SK-N-SH (cell line): ENCODE measurements at regions not wholly inside any gene's neighbourhood (a gene's known extent, or its start where the extent isn't known, plus 50 kb on each side); places are given as distances from the start of the nearest gene placed in this dataset.

Experiments
- CTCF ChIA-PET: fragments of 300-600, 350-600 bp; formaldehyde crosslinking; extraction: SDS; loops from one replicate; lab custom pipeline; 2021; lab: Yijun Ruan, JAX
- POLR2A ChIA-PET: fragments of 350-600 bp; sonication (Branson Sonifier 250); formaldehyde crosslinking; extraction: SDS; loops from one replicate; lab custom pipeline; 2020; ENCODE audit warnings: antibody characterized with exemption, inconsistent platforms; lab: Yijun Ruan, JAX
- DNase-seq: peaks from one replicate; pipeline ENCODE4 v3.0.0; 2012
- H2AFZ ChIP-seq: fragments of 200-600 bp; sonication (generic); 2 replicates; pipeline ENCODE4 v1.8.1; 2016; ENCODE audit warnings: antibody characterized with exemption, mild to moderate bottlenecking, low read depth
- H3F3A ChIP-seq: fragments of 200-600 bp; sonication (generic); replicated peaks from 2 replicates; pipeline ENCODE3; 2016; ENCODE audit warnings: antibody characterized with exemption, mild to moderate bottlenecking; ENCODE audit not compliant: insufficient read depth
- H3K27ac ChIP-seq, 2 experiments: fragments of 200-500 bp in 1 of 2; fragments of 200-600 bp in 1 of 2; sonication (Bioruptor generic) in 1 of 2; sonication (generic), shearing (Covaris generic) in 1 of 2; 2 replicates each; pipeline versions ENCODE4 v1.5.1 to v1.6.1; 2014 to 2016; ENCODE audit warnings: low read depth in 2 of 2, inconsistent platforms in 1 of 2, low read length in 1 of 2, mild to moderate bottlenecking in 1 of 2, mixed read lengths in 1 of 2
- H3K27me3 ChIP-seq: fragments of 200-600 bp; sonication (generic), shearing (Covaris generic); 2 replicates; pipeline ENCODE4 v1.6.1; 2016; ENCODE audit warnings: mixed run types; ENCODE audit not compliant: insufficient read depth
- H3K36me3 ChIP-seq, 2 experiments: fragments of 200-500 bp in 1 of 2; fragments of 200-600 bp in 1 of 2; sonication (Bioruptor generic) in 1 of 2; sonication (generic) in 1 of 2; replicated peaks in 1 of 2; 2 replicates each; pipeline versions ENCODE3 to v1.5.1; 2014 to 2016; ENCODE audit warnings: low read length in 1 of 2, mild to moderate bottlenecking in 1 of 2; ENCODE audit not compliant: insufficient read depth in 2 of 2, control insufficient read depth in 1 of 2
- H3K4me1 ChIP-seq, 2 experiments: fragments of 200-500 bp in 1 of 2; fragments of 200-600 bp in 1 of 2; sonication (Bioruptor generic) in 1 of 2; sonication (generic), shearing (Covaris generic) in 1 of 2; 2 replicates each; pipeline versions ENCODE4 v1.5.1 to v1.6.1; 2014 to 2016; ENCODE audit warnings: low read depth in 1 of 2, low read length in 1 of 2, mixed run types in 1 of 2; ENCODE audit not compliant: insufficient read depth in 2 of 2, control insufficient read depth in 1 of 2
- H3K4me2 ChIP-seq: fragments of 200-600 bp; sonication (generic), shearing (Covaris generic); 2 replicates; pipeline ENCODE4 v1.6.1; 2017; ENCODE audit warnings: mixed run types
- H3K4me3 ChIP-seq, 2 experiments: fragments of 200-500 bp in 1 of 2; fragments of 200-600 bp in 1 of 2; sonication (Bioruptor generic) in 1 of 2; sonication (generic), shearing (Covaris generic) in 1 of 2; 2 replicates each; pipeline versions ENCODE4 v1.5.1 to v1.8.1; 2014 to 2016; ENCODE audit warnings: low read depth in 2 of 2, inconsistent platforms in 1 of 2, low read length in 1 of 2, mild to moderate bottlenecking in 1 of 2, mixed read lengths in 1 of 2, moderate library complexity in 1 of 2
- H3K79me2 ChIP-seq: fragments of 200-600 bp; sonication (generic); 2 replicates; pipeline ENCODE4 v1.8.1; 2017; ENCODE audit warnings: mild to moderate bottlenecking; ENCODE audit not compliant: insufficient read depth
- H3K9ac ChIP-seq: fragments of 200-600 bp; sonication (generic); 2 replicates; pipeline ENCODE4 v1.6.1; 2017; ENCODE audit warnings: mixed run types
- H3K9me2 ChIP-seq: fragments of 200-600 bp; sonication (generic); 2 replicates; pipeline ENCODE4 v1.6.1; 2017; ENCODE audit warnings: mixed run types
- H3K9me3 ChIP-seq: fragments of 200-600 bp; sonication (generic); 2 replicates; pipeline ENCODE4 v1.6.1; 2017; ENCODE audit warnings: mixed run types, mild to moderate bottlenecking, moderate library complexity
- H4K20me1 ChIP-seq: fragments of 200-600 bp; sonication (generic); 2 replicates; pipeline ENCODE4 v1.6.1; 2017; ENCODE audit warnings: mild to moderate bottlenecking, mixed run types; ENCODE audit not compliant: insufficient read depth
- FOXJ3 ChIP-seq: sonication (generic); formaldehyde crosslinking; IDR thresholded peaks from 2 replicates; pipeline ENCODE4 v1.5.1; 2020; ENCODE audit warnings: mild to moderate bottlenecking, missing genetic modification reagents
- NRF1 ChIP-seq: IDR thresholded peaks from 2 replicates; pipeline ENCODE4 v1.6.1; 2012; ENCODE audit warnings: low read depth, mild to moderate bottlenecking, low read length
- RAD21 ChIP-seq: IDR thresholded peaks from 2 replicates; pipeline ENCODE4 v1.6.1; 2012; ENCODE audit warnings: mild to moderate bottlenecking, low read length
- RFX5 ChIP-seq: IDR thresholded peaks from 2 replicates; pipeline ENCODE4 v1.6.1; 2012; ENCODE audit warnings: mild to moderate bottlenecking, improper control_type of control experiment, low read length
- SMC3 ChIP-seq: IDR thresholded peaks from 2 replicates; pipeline ENCODE4 v1.6.1; 2012; ENCODE audit warnings: low read depth, low read length, improper control_type of control experiment
- WGBS: methylation state at CpG from one replicate; pipeline ENCODE4 v1.1.6; 2017; ENCODE audit warnings: low lambda C conversion rate; 5-methylcytosine and 5-hydroxymethylcytosine counted together
- TF ChIP-seq, protein P1 (sequence below): IDR thresholded peaks from 2 replicates; pipeline ENCODE4 v1.6.1; 2012; ENCODE audit warnings: mild to moderate bottlenecking, low read depth, low read length, moderate library complexity
- TF ChIP-seq, protein P2 (sequence below): fragments of 200-600 bp; sonication (generic); IDR thresholded peaks from 2 replicates; pipeline ENCODE4 v1.6.1; 2017; ENCODE audit warnings: antibody characterized with exemption, mild to moderate bottlenecking, moderate library complexity

DNA sequence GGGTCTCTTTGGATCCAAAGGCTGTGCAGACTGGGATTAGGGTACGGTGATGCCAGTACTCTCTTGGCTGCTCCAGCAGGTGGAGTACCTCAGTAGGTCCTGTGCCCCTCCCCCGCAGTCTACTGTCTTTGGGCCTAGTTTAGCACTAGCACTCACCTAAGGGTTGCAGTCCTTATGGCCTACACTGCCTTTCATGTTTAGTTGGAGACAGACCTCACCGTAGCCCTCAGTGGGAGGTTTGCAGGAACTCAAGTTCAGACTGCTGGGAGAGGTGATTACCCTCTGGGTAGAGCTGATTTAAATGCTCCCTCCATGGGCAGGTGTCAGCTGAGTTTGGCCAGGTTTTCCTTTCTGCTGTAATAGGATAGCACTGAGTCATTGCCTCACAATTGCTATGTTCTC, 210.8 kb upstream of the TMEM196 start:
- no peak overlapping the region for H3K4me3 ChIP-seq
- H3K9ac ChIP-seq, result no peak overlapping the region
- no peak for DNase-seq
- no peaks in the 10 kb centered on the region for H3K9me2 ChIP-seq
- no peaks in the 10 kb centered on the region for H3K9me3 ChIP-seq
- no peak overlapping the region for H2AFZ ChIP-seq
- no peaks in the 10 kb centered on the region for H4K20me1 ChIP-seq
- TF ChIP-seq SMC3 (0 out of 2 replicates have a peak, but pooled peaks have one; percentile 3), NRF1 (no peak)
- TF ChIP-seq, protein P1, sequence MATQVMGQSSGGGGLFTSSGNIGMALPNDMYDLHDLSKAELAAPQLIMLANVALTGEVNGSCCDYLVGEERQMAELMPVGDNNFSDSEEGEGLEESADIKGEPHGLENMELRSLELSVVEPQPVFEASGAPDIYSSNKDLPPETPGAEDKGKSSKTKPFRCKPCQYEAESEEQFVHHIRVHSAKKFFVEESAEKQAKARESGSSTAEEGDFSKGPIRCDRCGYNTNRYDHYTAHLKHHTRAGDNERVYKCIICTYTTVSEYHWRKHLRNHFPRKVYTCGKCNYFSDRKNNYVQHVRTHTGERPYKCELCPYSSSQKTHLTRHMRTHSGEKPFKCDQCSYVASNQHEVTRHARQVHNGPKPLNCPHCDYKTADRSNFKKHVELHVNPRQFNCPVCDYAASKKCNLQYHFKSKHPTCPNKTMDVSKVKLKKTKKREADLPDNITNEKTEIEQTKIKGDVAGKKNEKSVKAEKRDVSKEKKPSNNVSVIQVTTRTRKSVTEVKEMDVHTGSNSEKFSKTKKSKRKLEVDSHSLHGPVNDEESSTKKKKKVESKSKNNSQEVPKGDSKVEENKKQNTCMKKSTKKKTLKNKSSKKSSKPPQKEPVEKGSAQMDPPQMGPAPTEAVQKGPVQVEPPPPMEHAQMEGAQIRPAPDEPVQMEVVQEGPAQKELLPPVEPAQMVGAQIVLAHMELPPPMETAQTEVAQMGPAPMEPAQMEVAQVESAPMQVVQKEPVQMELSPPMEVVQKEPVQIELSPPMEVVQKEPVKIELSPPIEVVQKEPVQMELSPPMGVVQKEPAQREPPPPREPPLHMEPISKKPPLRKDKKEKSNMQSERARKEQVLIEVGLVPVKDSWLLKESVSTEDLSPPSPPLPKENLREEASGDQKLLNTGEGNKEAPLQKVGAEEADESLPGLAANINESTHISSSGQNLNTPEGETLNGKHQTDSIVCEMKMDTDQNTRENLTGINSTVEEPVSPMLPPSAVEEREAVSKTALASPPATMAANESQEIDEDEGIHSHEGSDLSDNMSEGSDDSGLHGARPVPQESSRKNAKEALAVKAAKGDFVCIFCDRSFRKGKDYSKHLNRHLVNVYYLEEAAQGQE, result no peak
- no peaks in the 10 kb centered on the region for H3K4me1 ChIP-seq
- H3K79me2 ChIP-seq, result no peaks in the 10 kb centered on the region
- ChIA-PET POLR2A (no interaction called here), CTCF (interaction anchor here (1.3 to 4.8 kb wide), 2 partner anchors 189 to 614 kb away, joined by 3 to 32 read pairs; no protein-coding TSS in a partner anchor)
- no peaks in the 10 kb centered on the region for H3K27me3 ChIP-seq
- no peaks in the 10 kb centered on the region for H3K36me3 ChIP-seq
- no peaks in the 10 kb centered on the region for H3F3A ChIP-seq
- 25% methylated on average over 3 of the region's 3 CpGs for WGBS
- H3K4me2 ChIP-seq, result no peak overlapping the region
- H3K27ac ChIP-seq, result no peak overlapping the region

DNA sequence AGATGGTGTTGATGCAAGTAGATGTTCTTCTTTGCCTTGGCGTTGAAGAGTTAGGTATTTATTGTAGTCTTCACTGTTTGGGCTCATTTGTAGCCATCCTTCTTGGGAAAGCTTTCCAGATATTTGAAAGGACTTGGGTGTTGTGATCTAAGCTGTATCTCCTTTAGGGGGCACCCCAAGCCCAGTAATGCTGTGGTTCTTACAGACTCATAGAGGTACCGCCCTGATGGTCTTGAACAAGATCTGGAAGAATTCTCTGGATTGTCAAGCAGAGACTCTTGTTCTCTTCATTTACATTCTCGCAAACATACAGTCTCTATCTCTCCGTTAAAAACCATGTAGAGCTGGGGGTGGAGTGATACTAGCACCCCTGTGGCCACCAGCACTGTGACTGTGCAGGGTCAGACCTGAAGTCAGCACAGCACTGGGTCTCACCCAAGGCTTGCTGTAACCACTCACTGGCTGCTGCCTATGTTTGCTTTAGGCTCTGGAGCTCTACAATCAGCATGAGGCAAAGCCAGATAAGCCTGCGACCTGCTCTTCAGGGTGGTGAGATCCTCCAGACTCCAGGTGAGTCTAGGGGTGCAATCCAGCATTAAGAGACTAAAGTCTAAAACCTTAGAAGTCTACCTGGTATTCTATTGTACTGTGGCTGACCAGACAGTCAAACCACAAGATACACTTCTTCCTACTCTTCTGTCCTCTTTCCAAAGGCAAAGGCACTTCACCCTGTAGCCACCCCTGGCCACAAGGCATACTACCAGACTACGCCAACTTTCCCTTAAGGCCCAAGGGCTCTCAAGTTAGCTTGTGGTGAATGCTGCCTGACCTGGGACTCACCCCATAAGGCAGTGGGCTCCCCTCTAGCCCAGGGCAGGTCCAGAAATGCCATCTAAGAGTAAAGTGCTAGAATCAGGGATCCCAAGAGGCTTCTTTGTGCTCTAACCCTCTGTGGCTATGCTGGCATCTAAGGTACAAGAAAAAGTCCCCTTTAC, 209.7 kb upstream of the TMEM196 start:
- Histone ChIP-seq H3K9ac (no peak overlapping the region), H3K9me2 (no peaks in the 10 kb centered on the region), H2AFZ (no peak overlapping the region), H3K4me1 (no peaks in the 10 kb centered on the region), H3K27ac (no peak overlapping the region), H3K4me3 (no peak overlapping the region), H3F3A (no peaks in the 10 kb centered on the region), H4K20me1 (no peaks in the 10 kb centered on the region), H3K9me3 (no peaks in the 10 kb centered on the region), H3K27me3 (no peaks in the 10 kb centered on the region), H3K79me2 (no peaks in the 10 kb centered on the region), H3K4me2 (no peak overlapping the region), H3K36me3 (no peaks in the 10 kb centered on the region)
- CTCF ChIA-PET, result interaction anchor here (0.6 to 4.8 kb wide), 11 partner anchors 16 to 669 kb away, joined by 3 to 32 read pairs (median 3); no protein-coding TSS in a partner anchor
- POLR2A ChIA-PET, result no interaction called here
- TF ChIP-seq RAD21 (peak; percentile 78), RFX5 (no peak), FOXJ3 (CRISPR knock-in tag) (no peak), SMC3 (peak; percentile 64)
- TF ChIP-seq, protein P2, sequence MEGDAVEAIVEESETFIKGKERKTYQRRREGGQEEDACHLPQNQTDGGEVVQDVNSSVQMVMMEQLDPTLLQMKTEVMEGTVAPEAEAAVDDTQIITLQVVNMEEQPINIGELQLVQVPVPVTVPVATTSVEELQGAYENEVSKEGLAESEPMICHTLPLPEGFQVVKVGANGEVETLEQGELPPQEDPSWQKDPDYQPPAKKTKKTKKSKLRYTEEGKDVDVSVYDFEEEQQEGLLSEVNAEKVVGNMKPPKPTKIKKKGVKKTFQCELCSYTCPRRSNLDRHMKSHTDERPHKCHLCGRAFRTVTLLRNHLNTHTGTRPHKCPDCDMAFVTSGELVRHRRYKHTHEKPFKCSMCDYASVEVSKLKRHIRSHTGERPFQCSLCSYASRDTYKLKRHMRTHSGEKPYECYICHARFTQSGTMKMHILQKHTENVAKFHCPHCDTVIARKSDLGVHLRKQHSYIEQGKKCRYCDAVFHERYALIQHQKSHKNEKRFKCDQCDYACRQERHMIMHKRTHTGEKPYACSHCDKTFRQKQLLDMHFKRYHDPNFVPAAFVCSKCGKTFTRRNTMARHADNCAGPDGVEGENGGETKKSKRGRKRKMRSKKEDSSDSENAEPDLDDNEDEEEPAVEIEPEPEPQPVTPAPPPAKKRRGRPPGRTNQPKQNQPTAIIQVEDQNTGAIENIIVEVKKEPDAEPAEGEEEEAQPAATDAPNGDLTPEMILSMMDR, result peak; percentile 71
- no peak for DNase-seq
- WGBS, result 29% methylated on average over 6 of the region's 6 CpGs
